Glutamatergic neuron (in vitro differentiated cells): ENCODE measurements at regions not wholly inside any gene's neighbourhood (a gene's known extent, or its start where the extent isn't known, plus 50 kb on each side); places are given as distances from the start of the nearest gene placed in this dataset.

Source experiments
- DNase-seq: peaks from one replicate; pipeline ENCODE4 v3.0.0; 2022
- H3K27ac Mint-ChIP-seq: one replicate; pipeline ENCODE4 v1.8.0; 2020; ENCODE audit warnings: mild to moderate bottlenecking, mixed read lengths, inconsistent platforms; ENCODE audit not compliant: unreplicated experiment
- H3K27me3 Mint-ChIP-seq: one replicate; pipeline ENCODE4 v1.8.0; 2020; ENCODE audit warnings: mild to moderate bottlenecking, moderate library complexity, mixed read lengths, inconsistent platforms; ENCODE audit not compliant: unreplicated experiment
- H3K36me3 Mint-ChIP-seq: one replicate; pipeline ENCODE4 v1.8.0; 2020; ENCODE audit warnings: mild to moderate bottlenecking, mixed read lengths, inconsistent platforms; ENCODE audit not compliant: unreplicated experiment
- H3K4me1 Mint-ChIP-seq: one replicate; pipeline ENCODE4 v1.8.0; 2020; ENCODE audit warnings: mild to moderate bottlenecking, low read depth, mixed read lengths, inconsistent platforms; ENCODE audit not compliant: unreplicated experiment
- H3K4me3 Mint-ChIP-seq: one replicate; pipeline ENCODE4 v1.8.0; 2020; ENCODE audit warnings: mild to moderate bottlenecking, mixed read lengths, inconsistent platforms; ENCODE audit not compliant: unreplicated experiment
- H3K9me3 Mint-ChIP-seq: one replicate; pipeline ENCODE4 v1.8.0; 2020; ENCODE audit warnings: mild to moderate bottlenecking, moderate library complexity, mixed read lengths, inconsistent platforms; ENCODE audit not compliant: unreplicated experiment
- TF ChIP-seq, protein P1 (sequence below): fragments of 200-600 bp; sonication (generic); IDR thresholded peaks from one replicate; pipeline ENCODE4 v1.5.0; 2021; ENCODE audit not compliant: partially characterized antibody, unreplicated experiment

DNA sequence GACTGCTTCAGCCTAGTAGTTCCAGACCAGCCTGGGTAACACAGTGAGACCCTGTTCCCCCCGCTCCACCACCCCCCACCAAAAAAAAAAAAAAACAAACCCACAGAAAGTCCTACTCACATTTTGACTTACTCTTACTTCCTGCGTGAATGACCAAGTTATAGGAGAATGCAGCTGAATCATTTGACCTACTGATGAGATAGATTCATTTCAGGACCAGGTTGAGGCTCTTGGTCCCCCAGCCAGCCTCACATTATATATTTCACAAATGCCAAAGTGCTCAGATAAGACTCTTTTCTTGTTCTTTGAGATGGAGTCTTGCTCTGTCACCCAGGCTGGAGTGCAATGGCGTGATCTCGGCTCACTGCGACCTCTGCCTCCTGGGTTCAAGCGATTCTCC is 70.2 kb downstream of the KLF5 start:
- H3K36me3 Mint-ChIP-seq = no peaks in the 10 kb centered on the region
- no peaks in the 10 kb centered on the region for H3K9me3 Mint-ChIP-seq
- H3K4me1 Mint-ChIP-seq = no peaks in the 10 kb centered on the region
- no peak for DNase-seq
- no peak overlapping the region for H3K27ac Mint-ChIP-seq
- H3K27me3 Mint-ChIP-seq = no peaks in the 10 kb centered on the region
- no peak overlapping the region for H3K4me3 Mint-ChIP-seq
- TF ChIP-seq, protein P1, sequence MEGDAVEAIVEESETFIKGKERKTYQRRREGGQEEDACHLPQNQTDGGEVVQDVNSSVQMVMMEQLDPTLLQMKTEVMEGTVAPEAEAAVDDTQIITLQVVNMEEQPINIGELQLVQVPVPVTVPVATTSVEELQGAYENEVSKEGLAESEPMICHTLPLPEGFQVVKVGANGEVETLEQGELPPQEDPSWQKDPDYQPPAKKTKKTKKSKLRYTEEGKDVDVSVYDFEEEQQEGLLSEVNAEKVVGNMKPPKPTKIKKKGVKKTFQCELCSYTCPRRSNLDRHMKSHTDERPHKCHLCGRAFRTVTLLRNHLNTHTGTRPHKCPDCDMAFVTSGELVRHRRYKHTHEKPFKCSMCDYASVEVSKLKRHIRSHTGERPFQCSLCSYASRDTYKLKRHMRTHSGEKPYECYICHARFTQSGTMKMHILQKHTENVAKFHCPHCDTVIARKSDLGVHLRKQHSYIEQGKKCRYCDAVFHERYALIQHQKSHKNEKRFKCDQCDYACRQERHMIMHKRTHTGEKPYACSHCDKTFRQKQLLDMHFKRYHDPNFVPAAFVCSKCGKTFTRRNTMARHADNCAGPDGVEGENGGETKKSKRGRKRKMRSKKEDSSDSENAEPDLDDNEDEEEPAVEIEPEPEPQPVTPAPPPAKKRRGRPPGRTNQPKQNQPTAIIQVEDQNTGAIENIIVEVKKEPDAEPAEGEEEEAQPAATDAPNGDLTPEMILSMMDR = no peak
